ENCODE measurements at regions not wholly inside any gene's neighbourhood (a gene's known extent, or its start where the extent isn't known, plus 50 kb on each side); places are given as distances from the start of the nearest gene placed in this dataset.
"Not testable (repeated sequence)": the region's sequence is repeated elsewhere in the genome, so short reads cannot be mapped to it uniquely, and the experiment has no call there.

GRCh38 chr1:185652348-185652747 lies 81.8 kb upstream of the HMCN1 start:
- H3K9ac ChIP-seq, result no peak overlapping the region
- no peak overlapping the region for H3K4me2 ChIP-seq
- no peaks in the 10 kb centered on the region for H3K79me2 ChIP-seq (ENCODE audit: insufficient read depth, low read depth)
- H2AFZ ChIP-seq (ENCODE audit: low read depth), result no peak overlapping the region
- no peaks in the 10 kb centered on the region for H4K20me1 ChIP-seq (ENCODE audit: insufficient read depth)
- H3K27ac ChIP-seq, result no peak overlapping the region
- no peaks in the 10 kb centered on the region for H3K27me3 ChIP-seq (ENCODE audit: insufficient read depth, low read depth)
- H3K4me1 ChIP-seq (ENCODE audit: low read depth, poor library complexity, severe bottlenecking), result no peaks in the 10 kb centered on the region
- no peak overlapping the region for H3K4me3 ChIP-seq (IDR thresholded peaks at IDR 0.05; ENCODE audit: insufficient read depth, low read depth, low read length)
- no peaks in the 10 kb centered on the region for H3K36me3 ChIP-seq (ENCODE audit: insufficient read depth)
- TF ChIP-seq CTCF (conservative IDR thresholded peaks at IDR 0.05; ENCODE audit: low read depth, low read length), result no peak; the same call in 1 of the 2 replicates

- Histone ChIP-seq H3K4me3 (IDR thresholded peaks at IDR 0.05; ENCODE audit: insufficient read depth, low read depth, low read length) (no peak overlapping the region), H3K79me2 (ENCODE audit: insufficient read depth, low read depth) (no peaks in the 10 kb centered on the region), H3K27ac (no peak overlapping the region), H3K4me2 (no peak overlapping the region), H3K4me1 (ENCODE audit: low read depth, poor library complexity, severe bottlenecking) (no peaks in the 10 kb centered on the region), H3K27me3 (ENCODE audit: insufficient read depth, low read depth) (no peaks in the 10 kb centered on the region), H3K9ac (no peak overlapping the region), H3K36me3 (ENCODE audit: insufficient read depth) (no peaks in the 10 kb centered on the region), H4K20me1 (ENCODE audit: insufficient read depth) (no peaks in the 10 kb centered on the region), H2AFZ (ENCODE audit: low read depth) (no peak overlapping the region)
- TF ChIP-seq CTCF (conservative IDR thresholded peaks at IDR 0.05; ENCODE audit: low read depth, low read length), result no peak
These were observed 83.5 kb upstream of the HMCN1 start for GRCh38 chr1:185650602-185651230.

DNA sequence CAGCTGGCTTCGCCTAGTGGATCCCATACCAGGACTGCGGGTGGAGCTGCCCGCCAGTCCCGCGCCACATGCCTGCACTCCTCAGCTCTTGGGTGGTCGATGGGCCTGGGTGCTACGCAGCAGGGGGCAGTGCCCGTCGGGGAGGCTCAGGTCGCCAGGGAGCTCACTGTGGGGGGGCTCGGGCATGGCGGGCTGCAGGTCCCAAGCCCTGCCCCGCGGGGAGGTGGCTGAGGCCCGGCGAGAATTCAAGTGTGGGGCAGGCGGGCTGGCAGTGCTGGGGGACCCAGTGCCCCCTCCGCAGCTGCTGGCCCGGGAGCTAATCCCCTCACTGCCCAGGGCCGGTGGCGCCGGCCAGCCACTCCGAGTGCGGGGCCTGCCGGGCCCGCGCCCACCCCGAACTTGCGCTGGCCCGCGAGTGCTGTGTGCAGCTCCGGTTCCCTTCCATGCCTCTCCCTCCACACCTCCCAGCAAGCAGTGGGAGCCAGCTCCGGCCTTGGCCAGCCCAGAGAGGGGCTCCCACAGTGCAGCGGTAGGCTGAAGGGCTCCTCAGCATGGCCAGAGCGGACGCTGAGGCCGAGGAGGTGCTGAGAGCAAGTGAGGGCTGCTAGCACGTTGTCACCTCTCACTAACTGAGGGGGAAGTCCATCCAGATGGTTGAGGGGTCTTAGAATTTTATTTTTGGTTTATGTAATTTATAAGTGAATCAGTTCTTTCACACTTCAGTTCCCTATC lies 85.2 kb upstream of the HMCN1 start:
- no peak for TF ChIP-seq CTCF (conservative IDR thresholded peaks at IDR 0.05; ENCODE audit: low read depth, low read length)
- Histone ChIP-seq H3K36me3 (ENCODE audit: insufficient read depth) (no peaks in the 10 kb centered on the region), H3K79me2 (ENCODE audit: insufficient read depth, low read depth) (no peaks in the 10 kb centered on the region), H3K4me2 (no peak overlapping the region), H3K4me1 (ENCODE audit: low read depth, poor library complexity, severe bottlenecking) (no peaks in the 10 kb centered on the region), H2AFZ (ENCODE audit: low read depth) (no peak overlapping the region), H3K9ac (no peak overlapping the region), H4K20me1 (ENCODE audit: insufficient read depth) (no peaks in the 10 kb centered on the region), H3K27ac (no peak overlapping the region), H3K27me3 (ENCODE audit: insufficient read depth, low read depth) (no peaks in the 10 kb centered on the region), H3K4me3 (IDR thresholded peaks at IDR 0.05; ENCODE audit: insufficient read depth, low read depth, low read length) (no peak overlapping the region)

DNA sequence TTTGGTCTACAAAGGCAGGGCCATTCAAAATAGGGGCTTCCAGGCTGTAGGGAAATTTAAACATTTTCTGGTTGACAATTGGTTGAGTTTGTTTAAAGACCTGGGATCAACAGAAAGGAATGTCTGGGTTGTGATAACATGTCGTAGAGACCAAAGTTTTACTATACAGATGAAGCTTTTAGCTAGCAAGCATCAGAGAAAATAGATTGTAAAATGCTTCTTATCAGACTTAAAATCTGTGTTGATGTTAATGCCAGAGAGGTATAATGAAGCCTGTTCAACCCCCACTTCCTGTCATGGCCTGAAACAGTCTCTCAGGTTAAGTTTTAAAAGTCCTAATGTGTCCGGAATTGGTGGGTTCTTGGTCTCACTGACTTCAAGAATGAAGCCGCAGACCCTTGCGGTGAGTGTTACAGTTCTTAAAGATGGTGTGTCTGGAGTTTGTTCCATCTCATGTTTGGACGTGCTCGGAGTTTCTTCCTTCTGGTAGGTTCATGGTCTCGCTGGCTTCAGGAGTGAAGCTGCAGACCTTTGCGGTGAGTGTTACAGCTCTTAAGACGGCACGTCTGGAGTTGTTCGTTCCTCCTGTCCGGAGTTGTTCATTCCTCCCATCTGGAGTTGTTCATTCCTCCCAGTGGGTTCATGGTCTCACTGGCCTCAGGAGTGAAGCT lies 86.5 kb upstream of the HMCN1 start:
- not testable (repeated sequence) for H3K27me3 ChIP-seq (ENCODE audit: insufficient read depth, low read depth); H3K27ac ChIP-seq; H3K9ac ChIP-seq; H2AFZ ChIP-seq (ENCODE audit: low read depth); H3K4me3 ChIP-seq (IDR thresholded peaks at IDR 0.05; ENCODE audit: insufficient read depth, low read depth, low read length); H3K4me2 ChIP-seq; H4K20me1 ChIP-seq (ENCODE audit: insufficient read depth); H3K36me3 ChIP-seq (ENCODE audit: insufficient read depth); H3K4me1 ChIP-seq (ENCODE audit: low read depth, poor library complexity, severe bottlenecking); H3K79me2 ChIP-seq (ENCODE audit: insufficient read depth, low read depth)
